ENCODE measurements at regions not wholly inside any gene's neighbourhood (a gene's known extent, or its start where the extent isn't known, plus 50 kb on each side); places are given as distances from the start of the nearest gene placed in this dataset.
"Not testable (repeated sequence)": the region's sequence is repeated elsewhere in the genome, so short reads cannot be mapped to it uniquely, and the experiment has no call there.

GRCh38 chr13:42422681-42423080 lies 150.7 kb downstream of the AKAP11 start:
- no peak for TF ChIP-seq CTCF (IDR thresholded peaks at IDR 0.05; ENCODE audit: insufficient read depth, low read depth, low read length)
- H3K27me3 ChIP-seq (ENCODE audit: control insufficient read depth, insufficient read depth, low read length), result peaks cover under 1% of the 10 kb centered on the region; the same call in 1 of the 2 replicates
- CTCF ChIA-PET, result no interaction called here
- no peak for DNase-seq (ENCODE audit: low read depth)
- H3K4me3 ChIP-seq (ENCODE audit: low read depth, low read length), result no peak overlapping the region
- no peaks in the 10 kb centered on the region for H3K36me3 ChIP-seq (ENCODE audit: control insufficient read depth, insufficient read depth, low read length)
- POLR2A ChIA-PET, result no interaction called here

GRCh38 chr13:42424182-42424581 lies 149.8 kb upstream of the TNFSF11 start:
- CTCF ChIA-PET, result no interaction called here
- Histone ChIP-seq H3K27me3 (ENCODE audit: control insufficient read depth, insufficient read depth, low read length) (no peaks in the 10 kb centered on the region), H3K36me3 (ENCODE audit: control insufficient read depth, insufficient read depth, low read length) (no peaks in the 10 kb centered on the region), H3K4me3 (ENCODE audit: low read depth, low read length) (no peak overlapping the region)
- no peak for TF ChIP-seq CTCF (IDR thresholded peaks at IDR 0.05; ENCODE audit: insufficient read depth, low read depth, low read length)
- DNase-seq (ENCODE audit: low read depth), result no peak
- POLR2A ChIA-PET, result no interaction called here

GRCh38 chr13:42445354-42445753 lies 128.6 kb upstream of the TNFSF11 start:
- POLR2A ChIA-PET, result no interaction called here
- no peak for DNase-seq (ENCODE audit: low read depth)
- Histone ChIP-seq H3K36me3 (ENCODE audit: control insufficient read depth, insufficient read depth, low read length) (no peaks in the 10 kb centered on the region), H3K27me3 (ENCODE audit: control insufficient read depth, insufficient read depth, low read length) (no peaks in the 10 kb centered on the region), H3K4me3 (ENCODE audit: low read depth, low read length) (no peak overlapping the region)
- CTCF ChIA-PET, result no interaction called here
- no peak for TF ChIP-seq CTCF (IDR thresholded peaks at IDR 0.05; ENCODE audit: insufficient read depth, low read depth, low read length)

- H3K27me3 ChIP-seq (ENCODE audit: control insufficient read depth, insufficient read depth, low read length); POLR2A ChIA-PET; H3K4me3 ChIP-seq (ENCODE audit: low read depth, low read length); CTCF ChIA-PET; H3K36me3 ChIP-seq (ENCODE audit: control insufficient read depth, insufficient read depth, low read length); DNase-seq (ENCODE audit: low read depth): not testable (repeated sequence)
These were observed 127.4 kb upstream of the TNFSF11 start for GRCh38 chr13:42446597-42446996.

- no peak for DNase-seq (ENCODE audit: low read depth)
- Histone ChIP-seq H3K27me3 (ENCODE audit: control insufficient read depth, insufficient read depth, low read length) (no peaks in the 10 kb centered on the region; the same call in 1 of the 2 replicates), H3K4me3 (ENCODE audit: low read depth, low read length) (no peak overlapping the region), H3K36me3 (ENCODE audit: control insufficient read depth, insufficient read depth, low read length) (no peaks in the 10 kb centered on the region)
- no peak for TF ChIP-seq CTCF (IDR thresholded peaks at IDR 0.05; ENCODE audit: insufficient read depth, low read depth, low read length)
- ChIA-PET CTCF (no interaction called here), POLR2A (no interaction called here)
These were observed 120.8 kb upstream of the TNFSF11 start for GRCh38 chr13:42453091-42453645.

- Histone ChIP-seq H3K36me3 (ENCODE audit: control insufficient read depth, insufficient read depth, low read length) (no peaks in the 10 kb centered on the region), H3K27me3 (ENCODE audit: control insufficient read depth, insufficient read depth, low read length) (no peaks in the 10 kb centered on the region; the same call in 1 of the 2 replicates), H3K4me3 (ENCODE audit: low read depth, low read length) (no peak overlapping the region)
- ChIA-PET POLR2A (no interaction called here), CTCF (no interaction called here)
- TF ChIP-seq CTCF (IDR thresholded peaks at IDR 0.05; ENCODE audit: insufficient read depth, low read depth, low read length), result no peak
- no peak for DNase-seq (ENCODE audit: low read depth)
These were observed 119.2 kb upstream of the TNFSF11 start for GRCh38 chr13:42454749-42455148.
